GM19035 (cell line): ENCODE measurements at regions not wholly inside any gene's neighbourhood (a gene's known extent, or its start where the extent isn't known, plus 50 kb on each side); places are given as distances from the start of the nearest gene placed in this dataset.
"Not testable (repeated sequence)": the region's sequence is repeated elsewhere in the genome, so short reads cannot be mapped to it uniquely, and the experiment has no call there.

Experiments
- ATAC-seq: cut with Tn5 transposase; IDR thresholded peaks from one replicate; pipeline ENCODE4 v1.9.1; 2021; ENCODE audit not compliant: unreplicated experiment

DNA sequence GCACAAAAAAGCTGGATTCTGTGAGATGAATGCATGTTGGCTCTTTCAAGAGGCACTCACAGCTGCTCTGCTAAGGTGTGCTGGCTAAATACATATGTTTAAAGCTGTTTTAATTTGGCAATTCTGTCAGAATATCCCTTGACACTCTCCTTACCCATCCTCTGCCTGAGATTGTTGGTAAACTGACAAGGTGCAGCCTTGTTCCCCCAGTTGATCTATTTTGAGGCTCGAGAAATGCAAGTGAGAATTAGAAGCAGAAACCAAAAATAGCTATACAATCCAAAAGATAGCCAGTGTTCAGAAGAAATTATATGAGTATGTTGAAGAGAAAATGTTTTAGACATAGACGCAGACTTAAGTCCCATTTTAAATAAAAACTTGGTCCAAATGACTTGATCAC is 971.7 kb upstream of the GYPC start:
- no peak for ATAC-seq

DNA sequence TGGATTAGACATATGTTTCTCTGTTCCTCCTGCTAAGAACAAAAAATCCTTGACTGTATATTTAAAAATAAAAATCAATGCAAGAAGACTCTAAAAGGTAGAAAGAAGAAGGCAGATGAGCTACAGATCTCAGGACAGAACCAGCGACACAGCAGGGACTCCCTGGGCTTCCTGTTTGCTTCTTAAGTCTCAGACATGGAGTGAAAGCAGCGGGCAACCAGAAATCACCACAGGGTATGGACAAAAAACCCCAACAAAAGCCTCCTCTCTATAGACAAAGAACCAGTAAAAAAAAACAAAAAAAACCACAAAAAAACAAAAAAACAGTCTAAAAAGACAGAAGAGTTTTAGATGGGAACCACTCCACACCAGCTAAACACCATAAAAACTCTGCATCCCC is 971.0 kb upstream of the GYPC start:
- no peak for ATAC-seq

DNA sequence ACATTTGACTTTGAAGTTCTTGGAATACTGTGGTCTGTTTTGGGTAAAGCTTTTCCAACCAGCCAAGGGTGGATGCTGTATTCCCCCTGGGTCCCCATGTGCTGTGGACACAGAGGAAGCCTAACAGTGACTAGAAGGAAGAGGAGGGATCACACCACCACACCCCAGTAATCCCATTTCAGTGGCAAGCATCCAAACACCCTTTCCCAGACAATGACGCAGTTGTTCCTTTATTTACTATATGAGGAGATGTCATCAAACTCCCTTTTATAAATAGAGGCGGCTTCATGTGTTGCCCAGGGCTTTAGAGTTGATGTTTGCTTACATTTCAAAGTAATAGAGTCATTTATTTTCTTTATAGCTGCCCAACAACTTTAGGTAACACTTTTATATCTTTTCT is 959.4 kb upstream of the GYPC start:
- no peak for ATAC-seq

DNA sequence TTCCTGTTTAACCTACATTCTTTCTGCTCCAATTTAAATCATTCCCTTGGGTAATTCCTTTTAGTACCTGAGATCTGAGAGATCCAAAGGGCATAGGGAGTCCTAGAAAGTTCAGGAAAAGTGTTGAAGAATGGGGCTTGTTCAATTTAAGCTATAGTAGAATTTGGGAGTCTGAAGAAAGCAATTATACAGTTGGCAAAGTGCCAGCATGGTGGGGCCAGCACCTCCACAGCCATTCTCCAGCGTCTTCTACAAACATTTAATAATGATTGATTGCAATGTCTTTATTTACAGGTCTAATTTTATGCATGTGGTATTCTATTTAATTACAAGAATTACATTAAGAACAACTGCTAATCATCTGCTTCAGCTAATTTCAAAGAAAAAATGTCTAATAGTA is 957.7 kb upstream of the GYPC start:
- no peak for ATAC-seq

DNA sequence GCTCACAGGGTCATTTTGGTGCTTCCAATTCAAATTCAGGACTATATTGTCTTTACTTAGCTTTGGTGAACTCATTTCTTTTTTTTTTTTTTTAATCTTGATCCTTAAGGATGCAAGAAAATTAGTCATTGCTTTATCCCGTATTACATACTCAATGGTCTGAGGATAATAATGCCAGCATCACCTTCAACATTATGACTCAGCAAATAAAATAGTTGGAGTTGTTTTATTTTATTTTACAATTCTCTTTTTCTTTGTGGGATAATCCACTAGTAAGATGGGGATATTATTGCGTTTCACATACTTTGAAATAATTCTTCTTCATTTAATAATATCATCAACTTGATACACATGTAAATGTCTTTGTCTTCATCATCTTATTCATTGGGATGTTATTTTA is 954.9 kb upstream of the GYPC start:
- ATAC-seq: no peak

DNA sequence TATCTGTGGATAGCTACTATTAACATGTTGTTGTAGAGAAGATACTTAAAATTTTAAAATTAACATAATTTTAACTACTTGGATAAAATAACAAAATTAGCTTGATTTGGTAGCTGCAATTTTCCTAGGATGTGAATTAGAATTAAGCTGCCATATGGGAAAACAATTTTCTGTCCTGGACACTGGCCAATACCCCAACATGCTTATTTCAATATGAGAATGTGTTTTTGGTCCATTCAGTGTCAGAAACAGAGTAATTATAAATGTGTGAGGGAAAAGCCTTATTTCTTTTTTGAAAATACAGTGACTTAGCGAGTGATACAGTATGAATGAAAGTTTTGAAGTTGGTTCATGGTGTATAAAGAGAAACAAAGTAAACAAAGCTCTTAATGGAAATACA is 948.3 kb upstream of the GYPC start:
- ATAC-seq: no peak

DNA sequence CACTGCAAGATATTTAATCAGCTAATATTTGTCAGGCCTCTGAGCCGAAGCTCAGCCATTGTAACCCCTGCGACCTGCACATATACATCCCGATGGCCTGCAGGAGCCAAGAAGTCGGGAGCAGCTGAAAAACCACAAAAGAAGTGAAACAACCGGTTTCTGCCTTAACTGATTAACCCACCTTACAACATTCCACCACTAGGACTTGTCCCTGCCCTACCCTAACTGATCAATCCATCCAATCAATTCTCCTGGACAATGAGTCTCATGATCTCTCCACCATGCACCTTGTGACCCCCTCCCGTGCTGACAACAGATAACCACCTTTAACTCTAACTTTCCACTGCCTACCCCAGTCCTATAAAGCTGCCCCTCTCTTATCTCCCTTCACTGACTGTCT is 945.4 kb upstream of the GYPC start:
- no peak for ATAC-seq

DNA sequence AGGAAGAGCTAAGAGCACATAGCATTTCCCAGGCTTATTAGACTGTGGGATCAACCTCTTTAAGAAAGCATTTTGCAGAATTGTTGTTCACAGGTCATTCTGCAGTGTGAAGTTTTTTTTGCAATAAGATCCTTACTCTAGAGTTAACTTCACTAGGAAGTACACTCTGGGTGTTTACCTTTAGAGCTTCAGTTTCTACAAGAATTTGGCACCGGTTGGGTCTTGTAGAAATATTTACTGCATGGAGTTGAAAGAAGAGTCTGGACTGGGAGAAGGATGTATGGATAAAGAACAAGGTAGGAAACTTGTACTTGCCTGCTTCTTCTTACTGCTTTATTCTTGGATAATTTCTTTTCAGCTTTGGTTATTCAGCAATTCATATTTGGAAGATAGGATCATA is 944.9 kb upstream of the GYPC start:
- ATAC-seq: no peak

DNA sequence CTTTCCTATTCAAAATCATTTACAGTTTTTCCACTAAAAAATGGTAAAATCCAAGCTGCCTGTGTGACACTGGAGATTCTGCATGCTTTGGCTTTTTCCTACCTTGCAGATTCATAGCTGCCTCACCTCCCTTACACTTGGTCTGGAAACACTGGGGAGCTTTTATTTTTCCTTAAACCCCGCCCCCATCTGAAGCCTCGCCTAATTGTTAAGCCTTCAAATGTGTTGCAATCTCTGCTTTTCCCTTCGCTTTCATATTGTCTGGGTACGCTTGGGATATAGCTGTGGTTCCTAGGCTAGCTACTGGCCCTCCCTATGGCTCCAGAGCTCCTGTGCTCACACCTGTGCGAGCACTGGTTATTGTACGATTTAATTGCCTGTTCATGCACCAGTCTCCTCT is 942.4 kb upstream of the GYPC start:
- ATAC-seq: no peak

DNA sequence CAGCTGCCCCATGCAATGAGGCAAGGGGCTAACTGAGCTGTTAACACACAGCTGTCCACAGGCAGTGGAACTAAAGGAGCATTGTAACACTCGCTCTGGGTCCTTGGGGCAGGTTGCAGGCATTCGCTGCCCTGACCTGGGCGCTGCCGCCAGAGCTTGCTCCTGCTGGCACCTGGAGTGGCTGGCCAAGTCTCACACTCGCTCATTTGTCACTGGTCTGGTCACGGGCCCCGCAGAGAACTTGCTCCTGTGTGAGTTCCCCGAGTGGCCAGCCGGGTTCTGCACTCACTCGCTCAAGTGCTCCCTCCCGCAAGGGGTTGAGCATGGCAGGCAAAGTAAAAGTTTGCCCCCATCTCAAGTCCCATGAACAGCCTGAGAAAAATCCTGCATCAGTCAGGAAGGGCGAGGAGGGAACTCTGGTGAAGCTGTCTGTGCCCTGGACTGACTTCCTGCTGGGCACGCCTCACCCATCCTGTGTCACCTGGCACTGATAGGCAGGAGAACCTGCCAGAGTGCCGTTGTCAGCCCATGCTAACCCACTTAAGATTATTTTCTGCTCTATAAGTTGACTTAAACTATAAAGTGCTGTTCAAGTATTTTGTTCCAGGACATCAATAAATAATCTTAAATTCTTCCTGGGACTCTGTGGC is 934.8 kb upstream of the GYPC start:
- ATAC-seq: no peak

DNA sequence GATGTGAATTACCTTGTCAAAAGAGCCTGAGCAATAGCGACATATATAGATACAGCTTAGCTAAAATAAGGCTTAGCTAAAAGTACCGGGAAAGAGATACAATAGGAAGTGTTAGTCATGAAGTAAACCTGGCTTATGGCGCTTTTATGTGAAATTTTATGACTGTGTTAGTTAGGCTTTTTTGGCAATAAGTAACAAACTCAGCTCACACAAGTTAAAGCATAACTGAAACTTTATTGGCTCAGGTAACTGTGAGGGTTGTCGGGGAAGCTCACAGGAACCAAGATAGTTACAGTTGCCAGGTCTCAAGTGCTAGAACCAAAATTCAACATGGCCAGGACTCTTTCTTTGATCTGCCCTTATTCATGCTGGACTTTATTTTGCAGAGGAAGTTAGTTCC is 925.0 kb upstream of the GYPC start:
- ATAC-seq: no peak

DNA sequence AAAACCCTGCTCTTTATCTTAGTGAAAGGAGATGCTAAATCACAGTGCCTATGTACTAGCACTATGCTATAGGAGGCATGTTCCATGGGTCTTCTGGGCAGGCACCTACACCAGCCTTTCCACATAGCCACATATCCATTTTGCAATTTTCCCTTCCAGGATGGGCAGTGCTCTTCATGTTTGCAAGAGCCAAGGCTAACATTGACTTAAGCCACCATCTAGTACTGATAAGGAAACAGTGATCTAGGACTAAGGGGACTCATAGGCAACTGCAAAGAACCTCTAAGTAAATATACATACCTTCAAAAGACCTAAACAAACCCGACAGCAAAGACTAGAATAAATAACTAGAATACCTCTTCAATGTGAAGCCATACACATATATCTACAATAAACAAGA is 919.7 kb upstream of the GYPC start:
- ATAC-seq: no peak

DNA sequence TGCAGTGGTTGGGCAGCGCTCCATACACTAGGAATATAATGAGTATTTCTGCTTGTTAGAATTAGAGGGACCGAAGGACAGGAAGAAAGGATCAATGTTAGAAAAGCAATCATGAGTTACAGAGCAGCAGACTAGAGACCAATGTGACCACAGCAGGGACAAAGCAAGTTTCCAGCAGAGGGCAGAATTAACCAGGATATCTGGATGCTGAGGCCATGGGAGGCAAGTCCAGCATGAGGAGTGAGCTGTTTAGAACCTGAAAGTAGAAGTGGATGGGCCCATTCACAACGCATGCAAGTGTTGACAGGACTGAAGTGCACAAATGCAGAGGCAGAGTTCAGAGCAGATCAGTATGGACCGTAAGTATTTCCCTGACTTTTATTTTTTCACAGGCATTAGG is 910.4 kb upstream of the GYPC start:
- no peak for ATAC-seq

DNA sequence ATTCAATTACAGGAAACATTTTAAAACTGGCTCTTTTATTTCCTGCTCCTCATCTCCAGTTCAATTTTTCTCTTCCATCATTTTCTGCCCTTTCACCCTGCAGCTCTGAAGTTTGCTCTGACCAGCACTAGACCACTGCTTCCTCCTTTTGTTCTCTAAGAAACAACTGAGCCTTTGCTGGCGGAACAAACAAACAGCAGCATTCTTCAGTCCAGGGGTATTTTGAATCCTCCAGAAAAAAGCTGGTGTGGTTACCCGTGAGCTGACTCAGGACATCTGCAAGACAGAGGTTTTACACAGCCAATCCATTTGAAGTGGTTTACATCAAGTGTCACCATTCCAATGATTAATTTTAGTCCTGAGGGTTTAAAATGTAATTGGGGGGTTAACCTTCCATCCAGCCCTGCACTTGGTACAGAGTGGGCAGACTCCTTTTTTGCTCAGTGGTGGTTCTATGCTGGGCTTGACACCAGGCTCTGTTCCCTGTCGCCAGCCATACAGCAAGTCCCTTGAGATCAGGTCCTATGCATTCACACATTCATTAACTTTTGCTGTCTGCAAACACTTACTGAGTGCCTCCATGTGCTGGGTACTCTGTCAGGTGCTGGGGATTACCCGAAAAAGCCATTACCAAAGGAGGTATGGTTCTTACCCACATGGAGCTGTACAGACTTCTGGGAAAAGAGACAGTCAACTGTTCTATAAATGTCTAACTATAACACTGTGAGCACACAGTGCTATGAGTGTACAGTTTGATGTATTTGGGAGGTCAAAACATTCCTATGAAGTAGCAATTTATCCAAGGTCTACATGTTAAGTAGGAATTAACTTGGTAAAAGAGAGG is 909.4 kb upstream of the GYPC start:
- ATAC-seq: no peak

DNA sequence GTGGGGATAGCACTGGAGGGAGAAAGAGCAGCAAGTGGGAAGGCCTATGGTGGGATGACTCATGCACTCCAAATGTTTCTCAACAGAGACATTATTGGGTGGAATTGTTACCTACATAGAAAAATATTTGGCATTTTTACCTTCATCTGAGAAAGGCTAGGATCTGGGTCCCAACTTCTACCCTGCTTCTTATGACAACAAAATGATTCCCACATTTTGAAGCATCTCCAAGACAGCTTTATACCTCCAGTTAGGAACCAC is 908.9 kb upstream of the GYPC start:
- no peak for ATAC-seq

DNA sequence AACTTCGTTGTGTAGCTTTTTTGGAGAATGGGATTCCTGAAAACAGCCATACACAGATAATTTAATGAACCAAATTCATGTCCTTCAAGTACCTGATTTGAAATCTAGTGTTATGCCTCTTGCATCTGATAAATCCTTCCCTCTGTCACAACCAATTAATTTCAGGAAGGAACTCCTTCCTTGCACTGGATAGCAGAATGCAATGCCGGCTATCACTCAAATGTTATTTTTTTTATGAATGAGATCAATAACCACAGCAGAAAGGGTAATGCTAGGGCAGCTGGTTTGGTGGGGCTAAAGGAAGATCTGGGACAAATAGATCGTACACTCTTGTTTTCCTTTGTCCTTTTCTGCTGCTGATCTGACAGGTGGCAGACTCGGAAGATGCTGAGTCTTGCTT is 899.5 kb upstream of the GYPC start:
- ATAC-seq: no peak

DNA sequence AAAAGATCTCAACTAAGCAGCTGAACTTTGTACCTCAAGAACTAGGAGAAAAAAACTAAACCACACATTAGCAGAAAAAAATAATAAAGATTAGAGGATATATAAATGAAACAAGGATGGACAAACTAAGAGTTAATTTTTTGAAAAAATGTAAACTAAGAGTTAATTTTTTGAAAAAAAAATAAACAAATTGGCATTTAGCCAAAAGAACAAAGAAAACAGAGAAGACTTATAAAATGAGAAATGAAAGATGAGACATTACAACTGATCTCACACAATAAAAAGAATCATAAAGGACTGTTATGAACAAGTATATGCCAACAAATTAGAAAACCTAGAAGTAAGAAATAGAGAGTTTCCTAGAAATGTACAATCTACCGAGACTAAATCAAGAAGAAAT is 859.2 kb upstream of the GYPC start:
- ATAC-seq: no peak

DNA sequence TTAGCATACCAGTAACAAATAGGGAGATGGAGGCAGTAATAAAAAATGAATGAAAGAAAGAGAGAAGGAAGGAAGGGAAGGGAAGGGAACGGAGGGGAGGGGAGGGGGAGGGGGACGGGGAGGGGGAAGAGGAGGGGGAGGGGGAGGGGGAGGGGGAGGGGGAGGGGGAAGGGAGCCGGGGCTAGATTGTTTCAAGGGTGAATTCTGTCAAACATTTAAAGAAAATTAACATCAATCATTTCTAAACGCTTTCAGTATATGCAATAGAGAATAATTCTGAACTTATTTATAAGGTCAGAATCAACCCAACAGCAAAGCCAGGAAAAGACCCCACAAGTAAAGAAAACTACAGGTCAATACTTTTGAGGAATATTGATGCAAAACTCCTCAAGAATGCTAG is 858.8 kb upstream of the GYPC start:
- ATAC-seq: no peak

DNA sequence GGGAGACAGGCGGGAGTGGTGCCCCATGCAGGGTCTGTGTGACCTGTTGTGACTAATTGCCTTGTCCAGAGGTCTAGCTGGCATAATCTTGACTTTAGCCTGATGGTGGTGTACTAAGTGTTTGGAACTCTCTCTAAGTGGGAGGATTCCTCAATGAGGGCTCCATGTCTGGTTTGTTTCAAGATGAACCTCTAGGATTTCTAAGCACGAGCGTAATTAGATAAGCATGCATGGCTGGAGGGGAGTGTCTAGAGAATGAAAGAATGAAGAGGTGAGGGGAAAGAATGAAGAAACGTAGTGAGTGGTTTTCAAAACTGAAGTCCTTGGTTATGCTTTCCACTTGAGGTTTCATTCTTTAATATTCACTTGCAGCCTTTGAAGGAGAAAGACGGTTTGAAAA is 833.2 kb upstream of the GYPC start:
- ATAC-seq: no peak

DNA sequence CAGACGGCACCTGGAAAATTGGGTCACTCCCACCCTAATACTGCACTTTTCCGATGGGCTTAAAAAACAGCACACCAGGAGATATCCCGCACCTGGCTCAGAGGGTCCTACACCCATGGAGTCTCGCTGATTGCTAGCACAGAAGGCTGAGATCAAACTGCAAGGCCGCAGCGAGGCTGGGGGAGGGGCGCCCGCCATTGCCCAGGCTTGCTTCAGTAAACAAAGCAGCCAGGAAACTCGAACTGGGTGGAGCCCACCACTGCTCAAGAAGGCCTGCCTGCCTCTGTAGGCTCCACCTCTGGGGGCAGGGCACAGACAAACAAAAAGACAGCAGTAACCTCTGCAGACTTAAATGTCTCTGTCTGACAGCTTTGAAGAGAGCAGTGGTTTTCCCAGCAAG is 830.2 kb upstream of the GYPC start:
- ATAC-seq: not testable (repeated sequence)

DNA sequence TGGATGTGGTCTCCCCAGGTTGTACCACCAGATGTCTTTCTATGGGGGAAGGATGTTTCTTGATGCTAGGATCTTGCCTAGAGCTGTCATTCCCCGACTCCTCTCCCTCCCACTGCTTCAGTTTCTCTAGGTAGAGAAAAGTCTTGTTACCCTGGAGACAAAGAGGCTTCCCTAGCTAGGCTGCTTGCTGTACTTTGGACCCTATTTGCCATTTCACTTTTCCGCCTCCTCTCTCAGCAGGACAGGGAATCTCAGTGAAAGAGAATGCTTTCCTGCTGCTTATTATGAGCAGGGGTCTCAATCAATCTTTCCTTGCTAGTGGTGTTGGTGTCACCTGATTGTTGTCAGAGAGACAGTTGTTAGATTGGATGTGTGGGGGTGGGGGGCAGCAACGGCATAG is 818.8 kb upstream of the GYPC start:
- no peak for ATAC-seq

DNA sequence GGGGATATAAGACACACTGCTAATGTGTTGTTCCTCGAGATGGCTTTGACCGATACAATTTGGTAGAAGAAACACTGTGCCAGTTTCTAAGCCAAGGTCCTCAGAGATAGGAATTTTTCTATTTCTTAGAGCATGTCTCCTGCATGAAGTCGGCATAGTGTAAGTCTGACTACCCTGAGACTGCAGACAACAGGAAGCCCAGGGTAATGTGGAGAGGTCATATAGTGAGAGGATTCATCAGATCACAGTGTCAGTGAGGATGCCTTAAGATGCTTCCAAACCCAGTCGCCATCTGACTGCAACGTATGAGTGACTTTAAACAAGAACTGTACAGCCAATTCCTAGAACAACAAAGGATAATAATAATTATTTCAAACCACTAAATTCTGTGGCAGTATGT is 818.3 kb upstream of the GYPC start:
- no peak for ATAC-seq

DNA sequence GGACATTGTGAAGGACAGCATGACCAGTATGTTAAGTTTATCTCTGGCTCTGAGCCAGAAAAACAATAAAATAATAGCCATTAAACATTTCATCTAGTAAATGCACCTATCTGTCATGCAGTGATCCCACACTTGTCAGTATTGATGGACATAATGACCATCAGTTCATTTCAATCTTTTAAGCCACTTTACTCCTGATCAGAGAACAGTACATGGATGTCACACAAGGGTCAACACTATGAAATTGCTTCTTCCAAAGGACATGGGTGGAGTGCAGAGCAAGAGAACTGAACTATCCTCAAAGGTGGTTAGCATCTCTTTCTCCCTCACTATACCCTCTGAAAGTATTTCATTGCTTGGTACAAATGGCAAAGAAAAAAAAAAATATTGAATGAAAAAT is 816.0 kb upstream of the GYPC start:
- ATAC-seq: no peak
